H1 (cell line): ENCODE measurements at regions not wholly inside any gene's neighbourhood (a gene's known extent, or its start where the extent isn't known, plus 50 kb on each side); places are given as distances from the start of the nearest gene placed in this dataset.

Experiments used
- CTCF ChIA-PET: fragments of 300-600 bp; sonication (Branson Sonifier 250); formaldehyde crosslinking; loops from one replicate; lab custom pipeline; 2021; ENCODE audit not compliant: partially characterized antibody; lab: Charles Lee
- POLR2A ChIA-PET: fragments of 300-600 bp; sonication (Branson Sonifier 250); formaldehyde crosslinking; loops from one replicate; lab custom pipeline; 2021; ENCODE audit warnings: inconsistent platforms; ENCODE audit not compliant: partially characterized antibody; lab: Charles Lee
- DNase-seq, 2 experiments: peaks; one replicate each; pipeline versions ENCODE4 v3.0.0 to v3.0.0-alpha.2; 2010 to 2022; ENCODE audit warnings: low spot score in 2 of 2, low read depth in 1 of 2, mixed read lengths in 1 of 2
- FAIRE-seq: peaks from 2 replicates; lab custom pipeline; 2011; peaks lifted over from hg19 to GRCh38; lab: Jason Lieb, UNC
- H2AFZ ChIP-seq: 2 replicates; pipeline ENCODE4 v1.8.1; 2012; ENCODE audit warnings: low read length, inconsistent platforms
- H2AK5ac ChIP-seq: 2 replicates; pipeline ENCODE4 v1.6.1; 2013; ENCODE audit warnings: low read depth, low read length
- H2BK120ac ChIP-seq: replicated peaks from 2 replicates; pipeline ENCODE3; 2013; ENCODE audit warnings: low read depth, low read length, inconsistent platforms
- H2BK12ac ChIP-seq: 2 replicates; pipeline ENCODE4 v1.6.1; 2013; ENCODE audit warnings: low read depth, low read length
- H2BK15ac ChIP-seq: 2 replicates; pipeline ENCODE4 v1.6.1; 2013; ENCODE audit warnings: low read length
- H2BK20ac ChIP-seq: 2 replicates; pipeline ENCODE4 v1.6.1; 2013; ENCODE audit warnings: low read length
- H2BK5ac ChIP-seq: 2 replicates; pipeline ENCODE4 v1.6.1; 2013; ENCODE audit warnings: low read depth, low read length
- H3K14ac ChIP-seq: 2 replicates; pipeline ENCODE4 v1.6.1; 2013; ENCODE audit warnings: inconsistent platforms; ENCODE audit not compliant: insufficient read length
- H3K18ac ChIP-seq: 2 replicates; pipeline ENCODE4 v1.6.1; 2013; ENCODE audit warnings: low read length; ENCODE audit errors: extremely low read depth
- H3K23ac ChIP-seq: 2 replicates; pipeline ENCODE4 v1.6.1; 2013; ENCODE audit warnings: inconsistent platforms; ENCODE audit not compliant: insufficient read length
- H3K23me2 ChIP-seq: 2 replicates; pipeline ENCODE4 v1.6.1; 2013; ENCODE audit warnings: low read depth, low read length
- H3K27ac ChIP-seq: 2 replicates; pipeline ENCODE4 v1.6.1; 2011; ENCODE audit warnings: low read depth, low read length, inconsistent platforms
- H3K27me3 ChIP-seq, 4 experiments: replicated peaks in 1 of 4; 1 replicate in 1 of 4; 2 replicates in 3 of 4; pipeline versions ENCODE4 v1.6.1 to v1.8.1; 2011 to 2013; ENCODE audit warnings: low read length in 3 of 4, mild to moderate bottlenecking in 3 of 4, inconsistent platforms in 2 of 4, mixed read lengths in 2 of 4, moderate library complexity in 1 of 4; ENCODE audit not compliant: control insufficient read depth in 3 of 4, insufficient read depth in 3 of 4; ENCODE audit errors: extremely low read depth in 1 of 4
- H3K36me3 ChIP-seq, 4 experiments: 2 replicates each; pipeline versions ENCODE4 v1.6.1 to v1.8.1; 2011 to 2013; ENCODE audit warnings: mild to moderate bottlenecking in 4 of 4, low read length in 3 of 4, moderate library complexity in 2 of 4, control low read depth in 1 of 4, inconsistent platforms in 1 of 4; ENCODE audit not compliant: insufficient read depth in 4 of 4, control insufficient read depth in 2 of 4
- H3K4ac ChIP-seq: replicated peaks from 2 replicates; pipeline ENCODE3; 2013; ENCODE audit warnings: low read length, low read depth, mixed read lengths, inconsistent platforms; ENCODE audit not compliant: insufficient read length
- H3K4me1 ChIP-seq, 4 experiments: replicated peaks in 1 of 4; 1 replicate in 1 of 4; 2 replicates in 3 of 4; pipeline versions ENCODE4 v1.6.1 to v1.8.1; 2011 to 2013; ENCODE audit warnings: low read length in 3 of 4, inconsistent platforms in 2 of 4, mixed read lengths in 1 of 4; ENCODE audit not compliant: insufficient read depth in 4 of 4, control insufficient read depth in 3 of 4
- H3K4me2 ChIP-seq, 2 experiments: 2 replicates each; pipeline versions ENCODE4 v1.6.1 to v1.8.1; 2011 to 2013; ENCODE audit warnings: low read depth in 2 of 2, low read length in 2 of 2, control low read depth in 1 of 2, inconsistent platforms in 1 of 2, mild to moderate bottlenecking in 1 of 2; ENCODE audit not compliant: insufficient read depth in 1 of 2
- H3K4me3 ChIP-seq, 4 experiments: fragments of 200-600, 300-600 bp in 1 of 4; sonication (generic), shearing (Covaris generic), sonication (Bioruptor Twin) in 1 of 4; 2 replicates each; pipeline versions ENCODE4 v1.5.1 to v1.8.1; 2011 to 2016; ENCODE audit warnings: low read length in 4 of 4, low read depth in 3 of 4, control low read depth in 2 of 4, inconsistent platforms in 2 of 4, mild to moderate bottlenecking in 2 of 4, mixed read lengths in 1 of 4, moderate library complexity in 1 of 4; ENCODE audit not compliant: insufficient read depth in 2 of 4; ENCODE audit errors: extremely low read depth in 1 of 4
- H3K56ac ChIP-seq: replicated peaks from 2 replicates; pipeline ENCODE3; 2013; ENCODE audit warnings: low read depth, mild to moderate bottlenecking, mixed read lengths, low read length, inconsistent platforms; ENCODE audit not compliant: insufficient read length
- H3K79me1 ChIP-seq: 2 replicates; pipeline ENCODE4 v1.6.1; 2013; ENCODE audit warnings: low read depth, low read length, control low read depth
- H3K79me2 ChIP-seq, 2 experiments: 2 replicates each; pipeline versions ENCODE4 v1.6.1 to v1.8.1; 2012 to 2013; ENCODE audit warnings: low read length in 2 of 2, mild to moderate bottlenecking in 2 of 2, inconsistent platforms in 1 of 2; ENCODE audit not compliant: insufficient read depth in 2 of 2, control insufficient read depth in 1 of 2
- H3K9ac ChIP-seq, 4 experiments: replicated peaks in 1 of 4; 1 replicate in 1 of 4; 2 replicates in 3 of 4; pipeline versions ENCODE4 v1.6.1 to v1.8.1; 2011 to 2013; ENCODE audit warnings: low read depth in 3 of 4, low read length in 3 of 4, control low read depth in 2 of 4, mild to moderate bottlenecking in 2 of 4, moderate library complexity in 2 of 4, inconsistent platforms in 1 of 4; ENCODE audit errors: extremely low read depth in 1 of 4
- H3K9me3 ChIP-seq, 2 experiments: 2 replicates each; pipeline versions ENCODE4 v1.6.1 to v1.8.1; 2012 to 2013; ENCODE audit warnings: mild to moderate bottlenecking in 2 of 2, moderate library complexity in 2 of 2, control low read depth in 1 of 2, inconsistent platforms in 1 of 2, low read depth in 1 of 2, low read length in 1 of 2, mixed read lengths in 1 of 2; ENCODE audit not compliant: insufficient read depth in 2 of 2
- H4K20me1 ChIP-seq, 2 experiments: replicated peaks in 1 of 2; 2 replicates each; pipeline versions ENCODE3 to v1.8.1; 2011 to 2013; ENCODE audit warnings: inconsistent platforms in 2 of 2, low read length in 2 of 2, mild to moderate bottlenecking in 1 of 2; ENCODE audit not compliant: insufficient read depth in 2 of 2, control insufficient read depth in 1 of 2
- H4K5ac ChIP-seq: 2 replicates; pipeline ENCODE4 v1.6.1; 2013; ENCODE audit warnings: low read length, low read depth, mixed read lengths, inconsistent platforms; ENCODE audit not compliant: insufficient read length
- H4K8ac ChIP-seq: 2 replicates; pipeline ENCODE4 v1.8.0; 2013; ENCODE audit warnings: mild to moderate bottlenecking, moderate library complexity, low read length, inconsistent platforms; ENCODE audit not compliant: insufficient read depth; ENCODE audit errors: extremely low read depth
- H4K91ac ChIP-seq: replicated peaks from 2 replicates; pipeline ENCODE3; 2013; ENCODE audit warnings: low read length, mixed read lengths, inconsistent platforms; ENCODE audit not compliant: insufficient read length
- ASH2L ChIP-seq: fragments of 200-600, 300-600 bp; sonication (generic); IDR thresholded peaks from one replicate; pipeline ENCODE4 v1.7.1; 2017; ENCODE audit warnings: low read length
- JUN ChIP-seq: IDR thresholded peaks from 2 replicates; pipeline ENCODE4 v1.6.1; 2011; ENCODE audit warnings: low read depth, mild to moderate bottlenecking, improper control_type of control experiment, low read length
- KDM4A ChIP-seq: IDR thresholded peaks from one replicate; pipeline ENCODE4 v1.7.1; 2012; ENCODE audit warnings: low read depth, mild to moderate bottlenecking, moderate library complexity, low read length, inconsistent platforms; ENCODE audit not compliant: severe bottlenecking
- WGBS, 2 experiments: shearing (Covaris generic) in 1 of 2; methylation state at CpG; one replicate each; pipeline versions ENCODE4 v1.1.6 to v1.1.7; 2013 to 2015; ENCODE audit warnings: low lambda C conversion rate in 2 of 2, mixed read lengths in 2 of 2, inconsistent platforms in 1 of 2, low coverage in 1 of 2, missing lambda C conversion rate in 1 of 2; ENCODE audit not compliant: insufficient replicate concordance in 2 of 2, insufficient coverage in 1 of 2, insufficient read length in 1 of 2; ENCODE audit errors: extremely low coverage in 1 of 2, missing lambda C conversion rate in 1 of 2; 5-methylcytosine and 5-hydroxymethylcytosine counted together

- H2BK12ac ChIP-seq: no peak overlapping the region
- FAIRE-seq (no peak), DNase-seq (no peak)
- no peak overlapping the region for H2AFZ ChIP-seq
- H3K4me2 ChIP-seq: no peak overlapping the region
- H3K56ac ChIP-seq: no peak overlapping the region
- H3K27ac ChIP-seq: no peak overlapping the region
- no peaks in the 10 kb centered on the region for H3K4me1 ChIP-seq
- no peak overlapping the region for H3K9ac ChIP-seq
- 92% methylated on average over 3 of the region's 3 CpGs; no CpG with 5 or more reads in 1 of the 2 experiments for WGBS, 2 experiments
- no peak overlapping the region for H4K8ac ChIP-seq
- H3K79me2 ChIP-seq: no peaks in the 10 kb centered on the region
- H2AK5ac ChIP-seq: no peak overlapping the region
- no peak overlapping the region for H2BK5ac ChIP-seq
- H3K23me2 ChIP-seq: no peaks in the 10 kb centered on the region
- no peak overlapping the region for H4K91ac ChIP-seq
- no peak overlapping the region for H2BK15ac ChIP-seq
- H4K20me1 ChIP-seq: no peaks in the 10 kb centered on the region
- H3K4me3 ChIP-seq: no peak overlapping the region
- no peaks in the 10 kb centered on the region; a peak in 1 of 7 replicates for H3K27me3 ChIP-seq
- no peaks in the 10 kb centered on the region for H3K36me3 ChIP-seq
- POLR2A ChIA-PET: no interaction called here
- no peak overlapping the region for H3K14ac ChIP-seq
- no peak for TF ChIP-seq KDM4A
- no peak for TF ChIP-seq JUN
- no peak for TF ChIP-seq ASH2L
- H3K9me3 ChIP-seq: no peaks in the 10 kb centered on the region
- H3K23ac ChIP-seq: no peak overlapping the region
- no peak overlapping the region for H3K18ac ChIP-seq
- no peak overlapping the region for H3K4ac ChIP-seq
- H4K5ac ChIP-seq: no peak overlapping the region
- no peak overlapping the region for H2BK20ac ChIP-seq
- H3K79me1 ChIP-seq: no peaks in the 10 kb centered on the region
- no peak overlapping the region for H2BK120ac ChIP-seq
- CTCF ChIA-PET: interaction anchor here (0.6 to 13.9 kb wide), 3 partner anchors 75 to 299 kb away, joined by 4 to 289 read pairs (median 67); no protein-coding TSS in a partner anchor
Measured at GRCh38 chr19:28245937-28246336, 967.0 kb downstream of the UQCRFS1 start.
